Mesodermal cell (in vitro differentiated cells): ENCODE measurements at regions not wholly inside any gene's neighbourhood (a gene's known extent, or its start where the extent isn't known, plus 50 kb on each side); places are given as distances from the start of the nearest gene placed in this dataset.

Experiments
- H3K27ac ChIP-seq: 2 replicates; pipeline ENCODE4 v1.7.0; 2013; ENCODE audit warnings: mild to moderate bottlenecking, low read depth, low read length, moderate library complexity; ENCODE audit not compliant: severe bottlenecking
- H3K36me3 ChIP-seq: 2 replicates; pipeline ENCODE4 v1.7.1; 2013; ENCODE audit warnings: mild to moderate bottlenecking, low read length, moderate library complexity; ENCODE audit not compliant: control insufficient read depth, insufficient read depth
- H3K4me1 ChIP-seq: one replicate; pipeline ENCODE4 v1.7.1; 2013; ENCODE audit warnings: mild to moderate bottlenecking, low read length; ENCODE audit not compliant: insufficient read depth, control insufficient read depth, poor library complexity, severe bottlenecking
- H3K4me3 ChIP-seq: 2 replicates; pipeline ENCODE4 v1.7.0; 2013; ENCODE audit warnings: low read length, control low read depth, mild to moderate bottlenecking; ENCODE audit not compliant: insufficient read depth, poor library complexity, severe bottlenecking; ENCODE audit errors: extremely low read depth
- H3K9me3 ChIP-seq: 2 replicates; pipeline ENCODE4 v1.7.1; 2013; ENCODE audit warnings: mild to moderate bottlenecking, low read length, moderate library complexity; ENCODE audit not compliant: control insufficient read depth
- WGBS, 2 experiments: methylation state at CpG; one replicate each; pipeline ENCODE4 v1.1.5; 2013; ENCODE audit warnings: missing lambda C conversion rate in 2 of 2; ENCODE audit not compliant: insufficient coverage in 2 of 2; 5-methylcytosine and 5-hydroxymethylcytosine counted together

DNA sequence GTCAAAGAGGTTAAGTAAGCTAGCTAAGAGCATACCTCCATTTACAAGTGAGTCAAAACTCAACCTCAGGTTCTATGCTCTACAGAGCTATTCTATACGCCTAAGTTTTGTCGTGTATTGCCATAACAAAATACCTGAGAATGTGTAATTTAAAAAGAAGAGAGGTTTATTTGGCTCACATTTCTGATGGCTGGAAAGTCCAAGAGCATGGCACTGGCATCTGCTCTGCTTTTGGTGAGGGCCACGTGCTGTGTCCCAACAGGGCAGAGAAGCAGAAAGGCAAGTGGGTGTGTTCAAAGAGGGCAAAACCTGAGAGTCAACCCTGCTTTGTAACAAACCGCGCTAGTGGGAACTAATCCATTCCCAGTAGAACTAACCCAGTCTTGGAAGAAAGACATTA is 60.9 kb upstream of the POU2F1 start:
- no peak overlapping the region for H3K4me3 ChIP-seq
- H3K4me1 ChIP-seq = peaks cover 33% of the 10 kb centered on the region
- 90 to 98% methylated on average over 3 to 5 of the region's 5 CpGs for WGBS, 2 experiments
- H3K27ac ChIP-seq = no peak overlapping the region
- no peaks in the 10 kb centered on the region for H3K9me3 ChIP-seq
- peaks cover 5% of the 10 kb centered on the region for H3K36me3 ChIP-seq

DNA sequence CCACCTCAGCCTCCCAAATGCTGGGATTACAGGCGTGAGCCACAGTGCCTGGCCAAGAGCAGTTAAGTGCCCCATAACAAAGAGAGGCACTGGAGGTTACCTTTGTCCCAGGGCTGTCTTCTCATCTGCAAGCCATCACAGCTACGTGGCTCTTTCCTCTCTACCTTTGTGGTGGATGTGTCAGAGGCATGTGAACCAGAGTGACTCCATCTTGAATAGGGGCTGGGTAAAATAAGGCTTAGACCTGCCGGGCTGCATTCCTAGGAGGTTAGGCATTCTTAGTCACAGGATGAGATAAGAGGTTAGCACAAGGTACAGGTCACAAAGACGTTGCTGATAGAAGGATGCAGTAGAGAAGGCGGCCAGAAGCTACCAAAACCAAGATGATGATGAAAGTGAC is 59.4 kb upstream of the POU2F1 start:
- H3K9me3 ChIP-seq = no peaks in the 10 kb centered on the region
- no peak overlapping the region for H3K4me3 ChIP-seq
- peaks cover 38% of the 10 kb centered on the region for H3K4me1 ChIP-seq
- 64 to 72% methylated on average over 4 to 5 of the region's 5 CpGs for WGBS, 2 experiments
- no peak overlapping the region for H3K27ac ChIP-seq
- peaks cover 5% of the 10 kb centered on the region for H3K36me3 ChIP-seq

DNA sequence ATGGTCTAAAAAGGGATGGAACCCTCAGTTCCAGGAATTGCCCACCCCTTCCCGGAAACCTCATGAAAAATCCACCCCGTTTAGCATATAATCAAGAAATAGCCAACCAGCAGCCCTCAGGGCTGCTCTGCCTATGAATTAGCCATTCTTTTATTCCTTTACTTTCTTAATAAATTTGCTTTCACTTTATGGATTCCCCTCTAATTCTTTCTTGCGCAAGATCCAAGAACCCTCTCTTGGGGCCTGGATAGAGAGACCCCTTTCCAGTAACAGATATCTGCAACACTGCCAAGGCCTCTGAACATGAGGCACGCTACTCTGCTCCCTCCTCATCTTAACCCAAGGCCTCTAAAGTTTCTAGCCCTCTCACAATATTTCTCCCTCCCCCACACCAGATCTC is 58.9 kb upstream of the POU2F1 start:
- WGBS, 2 experiments = 95 to 97% methylated on average over 4 of the region's 4 CpGs
- H3K27ac ChIP-seq = no peak overlapping the region
- peaks cover 39% of the 10 kb centered on the region for H3K4me1 ChIP-seq
- H3K9me3 ChIP-seq = peaks cover under 1% of the 10 kb centered on the region
- H3K36me3 ChIP-seq = peaks cover 5% of the 10 kb centered on the region
- no peak overlapping the region for H3K4me3 ChIP-seq

DNA sequence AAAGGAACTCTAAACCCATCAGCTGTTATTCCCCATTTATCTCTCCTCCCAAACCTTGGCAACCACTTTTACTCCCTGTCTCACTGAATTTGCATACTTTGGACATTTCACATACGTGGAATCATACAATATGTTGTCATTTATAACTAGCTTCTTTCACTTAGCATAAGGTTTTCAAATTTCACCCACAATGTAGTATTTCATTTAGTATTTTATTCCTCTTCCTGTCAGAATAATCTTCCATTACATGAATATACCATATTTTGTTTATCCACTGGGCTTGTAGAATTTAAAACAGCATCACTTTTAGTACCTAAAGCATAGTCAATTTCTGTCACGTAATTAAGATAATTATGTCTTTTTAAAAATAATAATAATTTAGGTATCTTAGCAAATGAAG is 55.5 kb upstream of the POU2F1 start:
- no peak overlapping the region for H3K4me3 ChIP-seq
- H3K36me3 ChIP-seq = peaks cover 5% of the 10 kb centered on the region
- H3K4me1 ChIP-seq = peaks cover 37% of the 10 kb centered on the region
- no peak overlapping the region for H3K27ac ChIP-seq
- WGBS, 2 experiments = no CpG with 5 or more reads among the region's 2 CpGs
- H3K9me3 ChIP-seq = peaks cover 9% of the 10 kb centered on the region

DNA sequence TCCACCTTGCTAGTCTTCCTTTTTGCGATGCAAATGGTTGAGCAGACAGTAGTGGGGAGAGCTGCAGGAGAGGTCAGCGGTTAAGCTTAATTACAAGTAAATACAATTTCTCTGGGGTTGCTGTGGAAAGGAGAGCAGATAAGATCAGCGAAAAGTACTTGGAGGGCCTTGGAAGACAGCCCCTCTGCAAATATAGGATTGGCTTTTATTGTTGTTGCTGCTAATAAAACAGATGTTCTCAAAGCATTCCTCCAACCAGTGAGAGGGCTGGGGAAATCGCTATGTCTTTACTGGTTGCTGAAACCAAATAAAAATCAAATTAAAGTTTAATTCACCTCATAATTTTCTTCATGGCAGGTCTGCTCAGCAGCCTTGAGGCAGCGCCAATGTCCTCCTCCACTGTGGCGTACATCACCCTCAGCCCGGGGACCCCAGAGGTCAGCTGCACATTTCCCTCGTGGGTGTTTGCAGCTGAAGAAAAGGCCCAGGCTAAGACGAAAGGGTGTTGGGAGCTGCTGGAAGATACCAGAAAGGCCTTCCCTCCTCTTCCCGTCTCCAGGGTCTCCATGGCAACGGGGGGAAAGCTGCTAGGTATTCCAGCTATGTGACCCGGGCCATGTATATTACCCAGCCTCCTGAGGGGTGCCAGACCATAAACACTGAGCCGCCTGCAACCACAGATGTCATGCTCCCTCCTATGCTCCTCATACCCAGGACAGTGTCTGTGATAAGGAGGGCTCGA is 54.6 kb upstream of the POU2F1 start:
- H3K27ac ChIP-seq = peak overlapping the region; percentile 92
- WGBS, 2 experiments = 8 to 13% methylated on average over 4 to 7 of the region's 14 CpGs
- peak overlapping the region; percentile 25 for H3K4me3 ChIP-seq
- peaks cover 9% of the 10 kb centered on the region for H3K9me3 ChIP-seq
- H3K4me1 ChIP-seq = peaks cover 35% of the 10 kb centered on the region
- H3K36me3 ChIP-seq = no peaks in the 10 kb centered on the region

DNA sequence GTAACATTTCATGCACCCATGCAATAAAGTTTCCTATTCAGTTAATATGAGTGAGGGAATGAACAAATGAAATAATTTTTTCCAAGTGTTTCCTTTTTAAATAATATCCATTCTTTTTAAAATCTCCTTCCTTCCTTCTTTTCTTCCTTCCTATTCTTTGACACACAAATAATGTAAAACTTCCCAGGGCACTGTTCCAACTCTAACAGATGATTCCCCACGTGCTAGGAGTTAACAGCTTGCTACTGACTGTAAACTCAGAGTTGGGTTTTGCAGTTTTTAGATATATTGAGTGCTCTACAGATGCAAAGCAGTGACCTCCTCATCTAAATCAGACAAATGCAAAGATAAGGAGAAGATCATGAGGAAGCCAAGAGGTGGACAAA is 54.0 kb upstream of the POU2F1 start:
- WGBS, 2 experiments = no CpG with 5 or more reads among the region's 1 CpG
- peaks cover 34% of the 10 kb centered on the region for H3K4me1 ChIP-seq
- H3K4me3 ChIP-seq = no peak overlapping the region
- peak overlapping the region; percentile 92 for H3K27ac ChIP-seq
- peaks cover 9% of the 10 kb centered on the region for H3K9me3 ChIP-seq
- H3K36me3 ChIP-seq = no peaks in the 10 kb centered on the region

DNA sequence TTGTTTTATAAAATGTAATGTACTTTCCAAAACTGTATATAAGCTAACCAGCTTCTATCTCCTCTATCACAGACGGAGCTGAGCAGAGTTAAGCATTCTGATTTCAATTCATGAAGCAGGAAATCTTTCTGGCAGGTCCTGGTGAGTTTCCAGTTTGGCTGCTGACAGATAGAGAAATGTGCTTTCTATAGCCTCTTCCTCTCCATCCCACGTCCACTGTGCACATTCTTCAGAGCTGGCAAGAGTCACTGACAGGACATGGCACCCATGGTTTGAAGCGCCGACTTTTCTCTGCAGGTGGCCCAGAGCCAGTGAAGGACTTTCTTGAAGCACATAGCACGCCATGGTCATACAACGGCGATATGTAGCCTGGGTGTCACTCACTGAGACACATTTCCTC is 52.3 kb upstream of the POU2F1 start:
- 88 to 89% methylated on average over 5 to 6 of the region's 7 CpGs for WGBS, 2 experiments
- H3K4me1 ChIP-seq = peaks cover 23% of the 10 kb centered on the region
- H3K27ac ChIP-seq = no peak overlapping the region
- H3K36me3 ChIP-seq = no peaks in the 10 kb centered on the region
- no peak overlapping the region for H3K4me3 ChIP-seq
- peaks cover 9% of the 10 kb centered on the region for H3K9me3 ChIP-seq

DNA sequence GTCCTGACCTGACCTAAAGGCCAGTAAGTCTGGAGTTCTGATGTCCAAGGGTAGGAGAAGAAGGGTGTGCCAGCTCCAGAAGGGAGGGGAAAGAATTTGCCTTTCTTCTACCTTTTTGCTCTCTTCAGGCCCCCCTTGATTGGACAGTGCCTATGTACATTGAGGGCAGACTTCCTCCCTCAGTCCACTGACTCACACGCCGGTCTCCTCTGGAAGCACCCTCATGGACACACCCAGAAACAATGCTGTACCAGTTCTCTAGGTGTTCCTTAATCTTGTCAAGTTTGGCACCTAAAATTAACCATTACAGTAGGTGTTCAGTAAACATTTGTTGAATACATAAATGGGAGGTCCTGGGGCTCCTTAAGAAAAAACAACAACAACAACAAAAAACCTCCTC is 51.0 kb upstream of the POU2F1 start:
- Histone ChIP-seq H3K36me3 (no peaks in the 10 kb centered on the region), H3K9me3 (peaks cover 9% of the 10 kb centered on the region), H3K4me1 (peaks cover 30% of the 10 kb centered on the region), H3K27ac (no peak overlapping the region), H3K4me3 (no peak overlapping the region)
- 100% methylated on average over 2 of the region's 2 CpGs; no CpG with 5 or more reads in 1 of the 2 experiments for WGBS, 2 experiments
